Fibroblast of pulmonary artery (primary cell): ENCODE measurements at regions not wholly inside any gene's neighbourhood (a gene's known extent, or its start where the extent isn't known, plus 50 kb on each side); places are given as distances from the start of the nearest gene placed in this dataset.
A peak's percentile ranks its signal among the peaks of the same experiment; 100 is the strongest.

Experiments used
- DNase-seq: peaks from one replicate; pipeline ENCODE4 v3.0.0-alpha.2; 2010; ENCODE audit warnings: low read depth
- H3K4me3 ChIP-seq: replicated peaks from 2 replicates; pipeline ENCODE4 v1.5.1; 2011; ENCODE audit warnings: low read depth, mild to moderate bottlenecking, control low read depth, low read length, moderate library complexity
- TF ChIP-seq, protein P1 (sequence below): IDR thresholded peaks from 2 replicates; pipeline ENCODE4 v1.5.1; 2011; ENCODE audit warnings: mild to moderate bottlenecking, control low read depth, low read length, inconsistent platforms; ENCODE audit errors: missing control alignments

DNA sequence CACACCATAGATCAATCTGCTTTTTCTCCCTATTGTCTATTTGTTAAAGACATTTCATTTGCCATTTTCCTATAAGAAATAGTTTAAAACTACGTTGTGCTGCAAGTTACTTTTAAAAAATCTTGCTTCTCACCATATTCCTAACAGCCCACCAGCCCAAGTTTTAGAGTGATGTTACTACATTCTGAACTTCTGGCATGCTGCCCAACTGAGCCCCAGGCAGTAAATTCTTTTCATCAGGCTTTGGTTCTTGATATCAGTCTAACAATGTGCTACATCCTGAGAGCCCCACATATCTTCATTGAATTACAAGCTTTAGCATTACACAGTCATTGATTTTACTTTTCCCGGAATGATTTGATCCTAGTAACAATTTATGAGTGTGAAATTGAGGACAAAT lies 283.8 kb upstream of the IL1RAPL1 start:
- DNase-seq: no peak
- no peak overlapping the region for H3K4me3 ChIP-seq
- TF ChIP-seq, protein P1, sequence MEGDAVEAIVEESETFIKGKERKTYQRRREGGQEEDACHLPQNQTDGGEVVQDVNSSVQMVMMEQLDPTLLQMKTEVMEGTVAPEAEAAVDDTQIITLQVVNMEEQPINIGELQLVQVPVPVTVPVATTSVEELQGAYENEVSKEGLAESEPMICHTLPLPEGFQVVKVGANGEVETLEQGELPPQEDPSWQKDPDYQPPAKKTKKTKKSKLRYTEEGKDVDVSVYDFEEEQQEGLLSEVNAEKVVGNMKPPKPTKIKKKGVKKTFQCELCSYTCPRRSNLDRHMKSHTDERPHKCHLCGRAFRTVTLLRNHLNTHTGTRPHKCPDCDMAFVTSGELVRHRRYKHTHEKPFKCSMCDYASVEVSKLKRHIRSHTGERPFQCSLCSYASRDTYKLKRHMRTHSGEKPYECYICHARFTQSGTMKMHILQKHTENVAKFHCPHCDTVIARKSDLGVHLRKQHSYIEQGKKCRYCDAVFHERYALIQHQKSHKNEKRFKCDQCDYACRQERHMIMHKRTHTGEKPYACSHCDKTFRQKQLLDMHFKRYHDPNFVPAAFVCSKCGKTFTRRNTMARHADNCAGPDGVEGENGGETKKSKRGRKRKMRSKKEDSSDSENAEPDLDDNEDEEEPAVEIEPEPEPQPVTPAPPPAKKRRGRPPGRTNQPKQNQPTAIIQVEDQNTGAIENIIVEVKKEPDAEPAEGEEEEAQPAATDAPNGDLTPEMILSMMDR: no peak

DNA sequence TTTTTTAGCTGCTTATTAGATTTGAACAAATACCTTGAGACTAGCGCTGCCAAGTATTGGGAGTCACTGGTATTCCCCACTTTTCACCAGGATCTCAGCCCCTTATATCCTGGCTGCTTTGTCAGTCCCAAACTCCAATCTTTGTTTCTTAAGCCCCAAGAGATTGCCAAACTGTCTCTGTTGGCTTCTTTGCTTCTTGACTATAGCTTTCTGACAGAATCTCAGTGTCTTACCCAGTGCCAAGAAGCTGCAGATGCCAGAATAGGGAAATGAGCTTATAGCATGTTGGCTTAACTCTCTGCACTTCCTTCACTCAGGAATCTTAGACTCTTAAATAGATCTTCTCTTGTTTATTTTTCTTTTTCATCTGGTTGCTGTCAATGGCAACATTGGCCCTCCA lies 297.5 kb upstream of the DCAF8L1 start:
- H3K4me3 ChIP-seq: no peak overlapping the region
- TF ChIP-seq, protein P1: no peak
- no peak for DNase-seq

DNA sequence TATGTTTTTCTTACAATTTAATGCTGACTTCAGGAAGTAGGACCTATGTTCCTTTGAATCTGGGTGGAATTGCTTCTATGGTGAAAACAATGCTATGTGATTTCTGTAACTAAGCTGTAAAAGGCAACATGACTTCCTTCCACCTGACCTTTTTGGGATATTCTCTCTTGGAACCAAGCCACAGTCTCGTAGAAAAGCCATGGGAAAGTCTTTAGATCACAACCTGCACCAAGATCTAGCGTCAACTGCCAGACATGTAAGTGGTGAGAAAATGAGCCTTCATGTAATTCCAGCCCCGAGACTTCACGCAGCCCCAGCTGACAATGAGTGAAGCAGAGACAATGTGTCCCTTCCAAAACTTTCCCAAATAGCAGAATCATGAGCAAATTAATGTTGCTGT lies 297.0 kb upstream of the DCAF8L1 start:
- TF ChIP-seq, protein P1: no peak
- no peak overlapping the region for H3K4me3 ChIP-seq
- DNase-seq: no peak

DNA sequence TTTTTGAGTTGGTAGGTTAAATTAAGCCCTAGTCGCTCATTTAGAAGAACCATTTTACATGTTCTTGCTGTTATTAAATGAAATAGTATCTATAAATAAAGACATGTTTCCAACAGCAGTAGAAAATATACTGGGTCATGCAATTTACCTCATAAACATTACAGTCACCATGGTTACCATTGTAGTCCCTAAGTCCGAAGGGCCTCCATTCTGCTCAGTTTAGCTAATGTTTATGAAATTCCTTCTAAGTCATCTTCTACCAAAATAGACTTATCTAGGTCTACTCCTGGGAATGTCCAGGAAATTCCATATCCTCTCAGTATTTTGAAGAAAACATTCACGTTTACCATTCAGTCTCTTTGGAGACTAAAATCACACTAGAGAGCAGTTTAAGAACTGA lies 292.5 kb upstream of the DCAF8L1 start:
- peak; percentile 49 for DNase-seq
- H3K4me3 ChIP-seq: no peak overlapping the region
- TF ChIP-seq, protein P1: no peak

DNA sequence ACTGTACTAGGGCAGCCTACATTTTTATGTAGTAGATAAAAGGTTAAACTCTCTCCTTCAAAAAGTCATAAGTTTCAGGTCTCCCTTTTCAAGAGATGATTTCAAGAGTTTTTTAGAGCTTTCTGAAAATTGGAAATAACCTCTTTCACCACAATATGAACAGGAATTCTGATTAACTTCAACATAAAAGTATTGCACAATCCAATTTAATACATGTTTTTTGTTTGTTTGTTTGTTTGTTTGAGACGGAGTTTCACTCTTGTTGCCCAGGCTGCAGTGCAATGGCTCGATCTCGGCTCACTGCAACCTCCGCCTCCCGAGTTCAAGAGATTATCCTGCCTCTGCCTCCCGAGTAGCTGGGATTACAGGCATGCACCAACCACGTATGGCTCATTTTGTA lies 265.4 kb upstream of the DCAF8L1 start:
- no peak overlapping the region for H3K4me3 ChIP-seq
- TF ChIP-seq, protein P1: no peak
- DNase-seq: no peak

DNA sequence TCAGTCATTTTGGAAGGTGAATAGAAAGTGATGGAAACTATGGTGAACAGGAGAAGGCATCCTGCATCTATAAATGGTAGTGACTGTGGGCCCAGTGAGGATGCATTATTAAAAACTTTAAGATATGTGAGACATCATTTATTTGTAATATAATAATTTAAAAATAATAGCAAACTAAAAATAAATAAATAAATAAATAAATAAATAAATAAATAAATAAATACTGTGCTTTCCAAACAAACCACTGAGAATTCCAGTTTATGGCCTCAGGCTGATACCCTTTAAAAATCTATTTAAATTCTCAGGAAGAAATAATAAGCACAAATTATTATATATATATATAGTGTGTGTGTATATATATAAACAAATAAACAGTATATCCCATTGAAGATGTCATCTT lies 248.0 kb upstream of the DCAF8L1 start:
- TF ChIP-seq, protein P1: no peak
- DNase-seq: no peak

DNA sequence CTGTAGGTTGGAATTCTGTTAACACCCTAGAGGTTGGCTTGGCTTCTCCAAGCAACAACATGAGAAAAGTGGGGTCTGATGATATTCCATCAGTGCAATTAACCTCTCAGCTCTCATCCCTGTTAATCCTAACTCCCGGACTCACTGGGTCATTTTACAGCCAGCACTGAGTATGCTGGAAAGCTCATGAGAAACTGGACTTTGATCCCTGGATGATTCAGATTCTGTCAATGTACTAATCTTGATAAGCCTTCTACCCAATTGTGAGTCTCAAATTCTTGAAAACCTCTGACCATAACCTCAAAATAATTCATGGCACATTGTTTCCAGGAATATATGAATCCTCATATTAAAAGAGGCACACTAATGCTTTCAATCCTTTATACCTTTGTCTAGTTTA lies 244.3 kb upstream of the DCAF8L1 start:
- DNase-seq: no peak
- TF ChIP-seq, protein P1: no peak
- no peak overlapping the region for H3K4me3 ChIP-seq

More for the DNA sequence above, 248.0 kb upstream of the DCAF8L1 start:
- no peak overlapping the region for H3K4me3 ChIP-seq
